ENCODE measurements at regions not wholly inside any gene's neighbourhood (a gene's known extent, or its start where the extent isn't known, plus 50 kb on each side); places are given as distances from the start of the nearest gene placed in this dataset.

GRCh38 chr6:106761160-106761559 lies 131.8 kb downstream of the QRSL1 start:
- H3K79me2 ChIP-seq (ENCODE audit: control insufficient read depth, insufficient read depth, low read length), result no peaks in the 10 kb centered on the region
- no peak overlapping the region for H2AFZ ChIP-seq (ENCODE audit: insufficient read depth, low read depth, low read length, poor library complexity, severe bottlenecking)
- no peak overlapping the region for H3K4me3 Mint-ChIP-seq
- no peaks in the 10 kb centered on the region for H3K27me3 ChIP-seq (replicated peaks in 1 of 4; ENCODE audit: control extremely low read depth in 1 of 4, control insufficient read depth in 3 of 4, insufficient read depth in 4 of 4, low read length in 3 of 4)
- H3K9ac ChIP-seq (ENCODE audit: low read length), result no peak overlapping the region
- H3K27me3 Mint-ChIP-seq, result no peaks in the 10 kb centered on the region
- ChIA-PET POLR2A (no interaction called here), CTCF (no interaction called here)
- intact Hi-C loops (cut with micrococcal nuclease), result no loop called here
- H3K4me2 ChIP-seq (replicated peaks; ENCODE audit: low read depth, low read length, poor library complexity, severe bottlenecking), result no peak overlapping the region
- peaks cover 6 to 11% of the 10 kb centered on the region in 2 donors for H3K4me1 ChIP-seq (ENCODE audit: control insufficient read depth in 2 of 2, insufficient read depth in 2 of 2, low read length in 2 of 2)
- no peaks in the 10 kb centered on the region for H4K20me1 ChIP-seq (ENCODE audit: control insufficient read depth, insufficient read depth, low read length, poor library complexity, severe bottlenecking)
- H3K27ac Mint-ChIP-seq, result no peak overlapping the region
- 100% methylated on average over 2 of the region's 2 CpGs for WGBS (ENCODE audit: insufficient coverage)
- peaks cover 0 to 14% (median 9%) of the 10 kb centered on the region in 3 donors for H3K9me3 ChIP-seq (ENCODE audit: control extremely low read depth in 1 of 3, control insufficient read depth in 2 of 3, insufficient read depth in 1 of 3, low read length in 2 of 3)
- no peak overlapping the region for H3K4me3 ChIP-seq (ENCODE audit: control extremely low read depth in 1 of 5, extremely low read depth in 1 of 5, insufficient read depth in 1 of 5, low read depth in 2 of 5, low read length in 4 of 5)
- ATAC-seq (ENCODE audit: low read depth) (no peak), DNase-seq (no peak)
- no peak overlapping the region for H3K27ac ChIP-seq (ENCODE audit: low read length in 2 of 2)
- no peaks in the 10 kb centered on the region for H3K4me1 Mint-ChIP-seq
- H3K36me3 ChIP-seq (replicated peaks in 1 of 2; ENCODE audit: control extremely low read depth in 1 of 2, control insufficient read depth in 1 of 2, extremely low read depth in 1 of 2, insufficient read depth in 2 of 2, low read length in 1 of 2), result no peaks in the 10 kb centered on the region
- no peaks in the 10 kb centered on the region for H3K9me3 Mint-ChIP-seq (ENCODE audit: insufficient read depth)
- TF ChIP-seq EZH2 (IDR thresholded peaks at IDR 0.05; ENCODE audit: borderline replicate concordance, insufficient read depth, low read depth, low read length, poor library complexity, severe bottlenecking) (no peak), CTCF (IDR thresholded peaks at IDR 0.05) (no peak)

- no peak overlapping the region for H3K4me3 Mint-ChIP-seq
- H3K79me2 ChIP-seq (ENCODE audit: control insufficient read depth, insufficient read depth, low read length), result no peaks in the 10 kb centered on the region
- peaks cover 5 to 6% of the 10 kb centered on the region in 2 donors for H3K4me1 ChIP-seq (ENCODE audit: control insufficient read depth in 2 of 2, insufficient read depth in 2 of 2, low read length in 2 of 2)
- no peak overlapping the region for H3K4me3 ChIP-seq (ENCODE audit: control extremely low read depth in 1 of 5, extremely low read depth in 1 of 5, insufficient read depth in 1 of 5, low read depth in 2 of 5, low read length in 4 of 5)
- intact Hi-C loops (cut with micrococcal nuclease), result no loop called here
- H2AFZ ChIP-seq (ENCODE audit: insufficient read depth, low read depth, low read length, poor library complexity, severe bottlenecking), result no peak overlapping the region
- no peaks in the 10 kb centered on the region for H3K9me3 Mint-ChIP-seq (ENCODE audit: insufficient read depth)
- H3K4me1 Mint-ChIP-seq, result no peaks in the 10 kb centered on the region
- POLR2A ChIA-PET, result no interaction called here
- no peaks in the 10 kb centered on the region for H4K20me1 ChIP-seq (ENCODE audit: control insufficient read depth, insufficient read depth, low read length, poor library complexity, severe bottlenecking)
- no peaks in the 10 kb centered on the region for H3K27me3 Mint-ChIP-seq
- no peaks in the 10 kb centered on the region for H3K27me3 ChIP-seq (replicated peaks in 1 of 4; ENCODE audit: control extremely low read depth in 1 of 4, control insufficient read depth in 3 of 4, insufficient read depth in 4 of 4, low read length in 3 of 4)
- H3K27ac ChIP-seq (ENCODE audit: low read length in 2 of 2), result no peak overlapping the region
- H3K27ac Mint-ChIP-seq, result no peak overlapping the region
- ATAC-seq (ENCODE audit: low read depth) (no peak), DNase-seq (no peak)
- peaks cover 0 to 14% (median 9%) of the 10 kb centered on the region in 3 donors for H3K9me3 ChIP-seq (ENCODE audit: control extremely low read depth in 1 of 3, control insufficient read depth in 2 of 3, insufficient read depth in 1 of 3, low read length in 2 of 3)
- CTCF ChIA-PET, result no interaction called here
- no peak overlapping the region for H3K4me2 ChIP-seq (replicated peaks; ENCODE audit: low read depth, low read length, poor library complexity, severe bottlenecking)
- TF ChIP-seq EZH2 (IDR thresholded peaks at IDR 0.05; ENCODE audit: borderline replicate concordance, insufficient read depth, low read depth, low read length, poor library complexity, severe bottlenecking) (no peak), CTCF (IDR thresholded peaks at IDR 0.05) (no peak)
- H3K36me3 ChIP-seq (replicated peaks in 1 of 2; ENCODE audit: control extremely low read depth in 1 of 2, control insufficient read depth in 1 of 2, extremely low read depth in 1 of 2, insufficient read depth in 2 of 2, low read length in 1 of 2), result no peaks in the 10 kb centered on the region
- H3K9ac ChIP-seq (ENCODE audit: low read length), result no peak overlapping the region
- 83% methylated on average over 1 of the region's 2 CpGs for WGBS (ENCODE audit: insufficient coverage)
Observed at GRCh38 chr6:106759112-106759511, 129.7 kb downstream of the QRSL1 start.
